ENCODE measurements at regions not wholly inside any gene's neighbourhood (a gene's known extent, or its start where the extent isn't known, plus 50 kb on each side); places are given as distances from the start of the nearest gene placed in this dataset.

DNA sequence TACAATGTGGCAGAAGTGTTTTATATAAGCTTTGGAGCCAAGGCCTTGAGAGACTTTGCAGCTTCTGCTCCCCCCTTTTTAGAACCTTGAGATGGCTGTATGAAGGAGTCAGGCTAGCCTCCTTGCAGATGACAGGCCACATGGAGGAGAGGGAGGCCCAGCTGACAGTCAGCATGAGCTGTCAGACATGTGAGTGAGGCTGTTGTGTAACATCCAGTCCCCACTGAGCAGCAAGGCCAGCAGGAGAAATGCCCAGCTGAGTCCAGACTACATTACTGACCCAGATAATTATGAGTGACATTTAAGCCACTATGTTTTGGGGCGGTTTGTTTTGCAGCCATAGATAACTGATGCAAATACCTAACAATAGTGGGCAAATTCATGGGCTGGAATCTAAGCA, 515.3 kb upstream of the ARX start:
- TF ChIP-seq LEF1 (IDR thresholded peaks at IDR 0.05; ENCODE audit: borderline replicate concordance) (no peak), CTBP1 (IDR thresholded peaks at IDR 0.05; ENCODE audit: borderline replicate concordance) (no peak), TARDBP (IDR thresholded peaks at IDR 0.05) (no peak), SP1 (IDR thresholded peaks at IDR 0.05) (no peak), NFRKB (IDR thresholded peaks at IDR 0.05) (no peak), HDGF (IDR thresholded peaks at IDR 0.05; ENCODE audit: borderline replicate concordance) (no peak), BHLHE40 (IDR thresholded peaks at IDR 0.05; ENCODE audit: borderline replicate concordance) (no peak), ZNF384 (IDR thresholded peaks at IDR 0.05) (no peak), FOXK2 (IDR thresholded peaks at IDR 0.05) (no peak), FOXA1 (IDR thresholded peaks at IDR 0.05) (no peak), FOXM1 (IDR thresholded peaks at IDR 0.05; ENCODE audit: borderline replicate concordance) (no peak)

Measured in HEK293T (cell line).